Astrocyte of the spinal cord (primary cell): ENCODE measurements at regions not wholly inside any gene's neighbourhood (a gene's known extent, or its start where the extent isn't known, plus 50 kb on each side); places are given as distances from the start of the nearest gene placed in this dataset.

Experiments
- DNase-seq: peaks from one replicate; pipeline ENCODE4 v3.0.0; 2011; ENCODE audit warnings: low read depth, low spot score
- H3K4me3 ChIP-seq: 2 replicates; pipeline ENCODE4 v1.5.1; 2011; ENCODE audit warnings: low read depth, mild to moderate bottlenecking, low read length, moderate library complexity
- CTCF ChIP-seq: IDR thresholded peaks from 2 replicates; pipeline ENCODE4 v1.5.1; 2012; ENCODE audit warnings: low read depth, mild to moderate bottlenecking, low read length, inconsistent platforms
- in situ Hi-C: cut with HindIII; loops from 2 replicates; pipeline ENCODE4 v1.10.0; 2017; ENCODE audit warnings: low sequenced_read_pairs

GRCh38 chr16:51431517-51432241 lies 280.6 kb upstream of the SALL1 start:
- H3K4me3 ChIP-seq, result no peak overlapping the region
- DNase-seq, result peak; percentile 98
- no peak for TF ChIP-seq CTCF
- in situ Hi-C loops, result no loop called here

- H3K4me3 ChIP-seq, result no peak overlapping the region
- peak; percentile 4 for DNase-seq
- in situ Hi-C loops, result no loop called here
- TF ChIP-seq CTCF, result no peak
Measured at GRCh38 chr16:51430716-51431369, 279.8 kb upstream of the SALL1 start.

GRCh38 chr16:51429041-51429440 lies 278.0 kb upstream of the SALL1 start:
- peak; percentile 26 for DNase-seq
- in situ Hi-C loops, result no loop called here
- no peak overlapping the region for H3K4me3 ChIP-seq

GRCh38 chr16:51427085-51427484 lies 276.0 kb upstream of the SALL1 start:
- in situ Hi-C loops, result no loop called here
- no peak overlapping the region for H3K4me3 ChIP-seq
- no peak for TF ChIP-seq CTCF
- no peak for DNase-seq

More at GRCh38 chr16:51429041-51429440, 278.0 kb upstream of the SALL1 start:
- no peak for TF ChIP-seq CTCF

GRCh38 chr16:51426276-51426675 lies 275.2 kb upstream of the SALL1 start:
- no peak overlapping the region for H3K4me3 ChIP-seq
- DNase-seq, result no peak
- TF ChIP-seq CTCF, result no peak
- in situ Hi-C loops, result no loop called here

- no peak for TF ChIP-seq CTCF
- in situ Hi-C loops, result no loop called here
- DNase-seq, result no peak
- no peak overlapping the region for H3K4me3 ChIP-seq
Measured at GRCh38 chr16:51420247-51420646, 269.2 kb upstream of the SALL1 start.
